Large intestine (tissue), 3 donors: ENCODE measurements at regions not wholly inside any gene's neighbourhood (a gene's known extent, or its start where the extent isn't known, plus 50 kb on each side); places are given as distances from the start of the nearest gene placed in this dataset.
A peak's percentile ranks its signal among the peaks of the same experiment; 100 is the strongest.

ENCODE experiments used
- DNase-seq, 2 donors: peaks; one replicate each; pipeline versions ENCODE4 v3.0.0 to v3.0.0-alpha.2; 2013
- H3K27ac ChIP-seq: one replicate; pipeline ENCODE4 v1.5.1; 2013; ENCODE audit warnings: low read length
- H3K27me3 ChIP-seq: 2 replicates; pipeline ENCODE4 v1.6.1; 2013; ENCODE audit warnings: low read length; ENCODE audit not compliant: control insufficient read depth, insufficient read depth
- H3K36me3 ChIP-seq: 2 replicates; pipeline ENCODE4 v1.6.1; 2013; ENCODE audit warnings: low read length; ENCODE audit not compliant: control insufficient read depth, insufficient read depth
- H3K4me1 ChIP-seq: one replicate; pipeline ENCODE4 v1.6.1; 2013; ENCODE audit warnings: low read length; ENCODE audit not compliant: control insufficient read depth, insufficient read depth
- H3K4me3 ChIP-seq: one replicate; pipeline ENCODE4 v1.5.1; 2013; ENCODE audit warnings: low read length
- H3K9me3 ChIP-seq: one replicate; pipeline ENCODE4 v1.6.1; 2013; ENCODE audit warnings: mild to moderate bottlenecking, low read depth, low read length, moderate library complexity; ENCODE audit not compliant: control insufficient read depth
- WGBS: methylation state at CpG from one replicate; pipeline ENCODE4 v1.1.5; 2013; ENCODE audit warnings: low lambda C conversion rate; ENCODE audit not compliant: insufficient coverage; 5-methylcytosine and 5-hydroxymethylcytosine counted together

- H3K27ac ChIP-seq, result no peak overlapping the region
- no peak overlapping the region for H3K4me3 ChIP-seq
- H3K27me3 ChIP-seq, result no peaks in the 10 kb centered on the region
- peaks cover 12% of the 10 kb centered on the region for H3K4me1 ChIP-seq
- WGBS, result no CpG with 5 or more reads among the region's 20 CpGs
- no peak for DNase-seq
- H3K36me3 ChIP-seq, result no peaks in the 10 kb centered on the region
- H3K9me3 ChIP-seq, result peaks cover 31% of the 10 kb centered on the region
These were observed 99.2 kb downstream of the PDGFA start for GRCh38 chr7:420142-421093.

DNA sequence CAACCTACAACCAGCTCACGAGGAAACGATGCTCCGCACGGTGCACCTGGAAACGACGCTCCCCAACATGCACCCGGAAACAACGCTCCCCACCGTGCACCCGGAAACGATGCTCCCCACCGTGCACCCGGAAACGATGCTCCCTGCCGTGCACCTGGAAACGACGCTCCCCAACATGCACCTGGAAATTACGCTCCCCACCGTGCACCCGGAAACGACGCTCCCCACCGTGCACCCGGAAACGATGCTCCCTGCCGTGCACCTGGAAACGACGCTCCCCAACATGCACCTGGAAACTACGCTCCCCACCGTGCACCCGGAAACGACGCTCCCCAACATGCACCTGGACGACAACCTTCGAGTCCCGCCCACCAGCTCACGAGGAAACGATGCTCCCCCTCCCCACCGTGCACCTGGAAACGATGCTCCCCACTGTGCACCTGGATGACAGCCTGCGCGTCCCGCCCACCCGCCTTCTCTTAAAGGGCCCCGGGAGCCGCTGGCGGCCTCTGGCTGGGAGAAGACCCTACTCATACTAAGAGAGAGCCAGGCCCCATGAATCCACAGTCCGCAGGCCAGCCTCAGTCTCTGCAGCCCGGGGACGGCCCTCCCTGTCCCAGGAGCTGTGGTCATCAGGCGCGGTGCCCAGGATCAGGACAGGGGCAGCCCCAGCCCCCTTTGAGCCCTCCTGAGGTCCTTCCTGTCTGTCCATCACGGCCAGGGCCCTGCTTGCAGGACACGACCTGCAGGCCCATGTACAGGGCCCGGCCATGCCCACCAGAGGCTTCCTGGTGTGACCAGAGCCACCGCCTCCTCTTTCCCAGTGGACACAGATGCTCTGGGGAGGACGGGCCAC lies 98.3 kb downstream of the PDGFA start:
- DNase-seq, result no peak
- no peak overlapping the region for H3K4me3 ChIP-seq
- H3K4me1 ChIP-seq, result peaks cover 12% of the 10 kb centered on the region
- H3K27me3 ChIP-seq, result no peaks in the 10 kb centered on the region
- H3K9me3 ChIP-seq, result peaks cover 24% of the 10 kb centered on the region
- WGBS, result no CpG with 5 or more reads among the region's 57 CpGs
- no peak overlapping the region for H3K27ac ChIP-seq
- H3K36me3 ChIP-seq, result no peaks in the 10 kb centered on the region

DNA sequence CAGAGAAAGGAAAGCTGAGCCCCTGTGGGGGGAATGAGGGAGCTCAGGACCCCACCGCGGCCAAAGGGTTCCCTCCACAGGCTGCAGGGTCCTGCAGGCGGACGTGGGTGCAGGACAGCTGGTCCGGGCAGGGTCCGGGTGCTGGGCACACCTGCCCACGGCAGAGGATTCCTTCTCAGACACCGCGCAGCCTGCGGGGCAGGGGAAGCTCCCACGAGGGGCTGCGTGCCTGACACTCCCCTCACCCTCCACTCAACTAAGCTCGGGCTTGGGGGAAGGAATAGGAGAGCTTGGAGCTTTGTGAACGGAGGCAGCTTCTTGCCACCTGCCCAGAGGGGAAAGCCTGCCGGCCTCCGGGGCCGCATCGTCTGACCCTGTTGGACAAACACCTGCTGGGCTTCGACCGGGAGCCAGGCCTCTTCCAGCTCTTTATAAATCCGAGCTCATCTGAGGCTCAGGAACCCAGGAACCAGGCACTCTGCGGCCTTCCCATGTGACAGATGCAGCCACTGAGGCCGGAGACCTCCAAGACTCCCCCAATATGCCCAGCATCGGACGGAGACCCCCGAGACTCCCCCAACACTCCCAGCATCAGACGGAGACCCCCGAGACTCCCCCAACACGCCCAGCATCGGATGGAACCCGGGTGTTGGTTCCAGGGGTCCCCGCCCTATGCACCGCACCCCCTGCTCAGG lies 97.3 kb downstream of the PDGFA start:
- no peak for DNase-seq
- H3K27ac ChIP-seq, result no peak overlapping the region
- H3K4me1 ChIP-seq, result peaks cover 12% of the 10 kb centered on the region
- no peaks in the 10 kb centered on the region for H3K27me3 ChIP-seq
- WGBS, result no CpG with 5 or more reads among the region's 33 CpGs
- H3K36me3 ChIP-seq, result no peaks in the 10 kb centered on the region
- H3K9me3 ChIP-seq, result peaks cover 17% of the 10 kb centered on the region
- H3K4me3 ChIP-seq, result no peak overlapping the region

DNA sequence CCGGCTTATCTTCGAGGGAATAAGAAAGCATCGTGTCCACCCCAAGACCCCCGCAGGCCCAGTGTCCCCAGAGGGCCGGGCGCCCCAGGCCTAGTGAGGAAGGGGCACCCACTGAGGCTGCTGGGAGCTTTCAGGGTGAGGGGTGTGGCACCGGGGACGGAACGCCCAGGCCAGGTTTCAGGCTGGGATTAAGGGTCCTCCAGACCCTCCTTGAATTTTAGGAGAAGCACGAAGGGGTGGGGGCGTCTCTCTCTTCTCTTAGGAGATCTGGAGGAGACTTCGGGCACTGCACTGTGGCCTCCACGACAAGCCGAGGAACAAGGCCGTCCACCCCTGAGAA lies 96.8 kb downstream of the PDGFA start:
- H3K4me1 ChIP-seq, result peaks cover 12% of the 10 kb centered on the region

DNA sequence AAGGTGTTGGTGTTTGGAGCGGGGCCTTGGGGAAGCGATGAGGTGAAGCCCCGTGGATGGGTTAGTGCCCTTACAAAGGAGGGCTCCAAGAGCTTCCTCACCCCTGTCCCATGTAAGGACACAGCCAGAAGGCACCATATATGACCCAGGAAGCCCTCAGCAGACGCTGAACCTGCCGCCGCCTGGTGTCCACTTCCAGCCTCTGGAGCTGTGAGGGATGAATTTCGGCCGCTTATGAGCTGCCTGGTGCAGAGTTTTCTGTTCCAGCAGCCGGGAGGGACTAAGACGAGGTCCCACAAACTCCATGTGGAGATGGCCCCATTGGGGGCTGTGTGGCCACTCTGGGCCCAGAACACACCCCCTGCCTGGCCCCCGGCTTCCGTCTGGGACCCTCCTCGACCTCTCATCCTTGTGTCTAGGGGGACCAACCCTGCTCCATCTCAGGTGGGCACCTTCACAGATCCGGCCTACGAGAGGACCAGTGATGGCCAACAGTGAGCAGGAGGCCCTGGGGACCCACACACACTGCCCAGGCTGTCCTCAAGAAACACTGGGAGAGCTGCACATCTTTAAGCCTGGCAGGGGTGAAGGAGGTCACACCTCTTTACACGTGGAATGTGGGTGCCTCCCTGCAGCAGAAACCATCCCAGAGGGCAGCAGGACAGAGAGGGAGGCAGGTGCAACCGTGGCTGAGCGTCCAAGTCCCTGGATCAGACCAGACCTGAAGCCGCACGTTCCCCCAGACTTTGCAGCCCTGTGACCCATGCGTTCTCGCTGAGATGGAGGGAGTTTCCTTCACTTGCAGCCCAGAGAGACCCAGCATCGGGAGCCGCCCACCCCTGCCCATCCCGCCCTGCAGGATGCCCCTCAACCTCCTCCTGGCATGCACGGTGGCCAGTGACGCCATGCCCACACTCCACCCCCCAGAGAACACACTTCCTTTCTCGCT lies 96.1 kb downstream of the PDGFA start:
- Histone ChIP-seq H3K27ac (no peak overlapping the region), H3K4me1 (peaks cover 12% of the 10 kb centered on the region), H3K27me3 (no peaks in the 10 kb centered on the region), H3K4me3 (no peak overlapping the region), H3K9me3 (peaks cover 8% of the 10 kb centered on the region), H3K36me3 (no peaks in the 10 kb centered on the region)
- no peak for DNase-seq
- WGBS, result no CpG with 5 or more reads among the region's 28 CpGs

More for the DNA sequence above, 96.8 kb downstream of the PDGFA start:
- DNase-seq, result no peak
- H3K9me3 ChIP-seq, result peaks cover 12% of the 10 kb centered on the region
- no peak overlapping the region for H3K27ac ChIP-seq
- H3K4me3 ChIP-seq, result no peak overlapping the region
- no peaks in the 10 kb centered on the region for H3K27me3 ChIP-seq
- no peaks in the 10 kb centered on the region for H3K36me3 ChIP-seq
- no CpG with 5 or more reads among the region's 15 CpGs for WGBS

DNA sequence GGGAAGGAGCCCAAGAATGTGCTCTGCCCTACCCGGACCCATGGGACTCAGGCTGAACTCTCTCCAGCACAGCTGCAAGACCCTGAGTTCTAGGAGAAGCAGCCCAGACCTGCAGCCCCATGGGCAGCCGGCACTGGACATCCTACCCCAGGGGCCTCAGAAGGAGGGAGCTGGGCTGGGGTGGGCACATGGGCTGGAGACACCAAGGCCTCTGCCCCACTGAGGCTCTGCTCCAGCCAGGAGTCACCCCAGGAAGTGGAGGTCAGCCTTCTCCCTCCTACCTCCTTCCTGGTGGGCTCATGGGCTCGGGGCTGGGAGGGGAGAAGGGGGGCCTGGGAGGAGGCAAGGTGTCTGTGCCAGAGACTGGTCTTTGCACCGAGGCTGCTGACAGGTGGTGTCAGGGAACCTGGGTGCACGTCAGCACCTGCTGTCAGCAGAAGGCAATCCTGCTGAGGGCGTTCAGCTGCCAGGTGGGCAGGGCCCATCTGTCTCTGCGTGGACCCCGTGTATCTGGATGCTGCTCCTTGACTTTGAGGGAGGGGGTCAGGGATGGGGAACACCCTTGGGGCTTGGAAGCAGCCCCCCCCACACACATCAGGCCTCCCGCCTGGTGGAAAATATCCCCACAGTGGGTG lies 95.2 kb downstream of the PDGFA start:
- DNase-seq, result peak; percentile 53 to 67

GRCh38 chr7:424961-425793 lies 94.5 kb downstream of the PDGFA start:
- H3K27ac ChIP-seq, result no peak overlapping the region

More for the DNA sequence above, 95.2 kb downstream of the PDGFA start:
- Histone ChIP-seq H3K27me3 (no peaks in the 10 kb centered on the region), H3K4me1 (peaks cover 12% of the 10 kb centered on the region), H3K9me3 (peaks cover 2% of the 10 kb centered on the region), H3K36me3 (no peaks in the 10 kb centered on the region), H3K4me3 (no peak overlapping the region), H3K27ac (no peak overlapping the region)
- WGBS, result no CpG with 5 or more reads among the region's 9 CpGs

DNA sequence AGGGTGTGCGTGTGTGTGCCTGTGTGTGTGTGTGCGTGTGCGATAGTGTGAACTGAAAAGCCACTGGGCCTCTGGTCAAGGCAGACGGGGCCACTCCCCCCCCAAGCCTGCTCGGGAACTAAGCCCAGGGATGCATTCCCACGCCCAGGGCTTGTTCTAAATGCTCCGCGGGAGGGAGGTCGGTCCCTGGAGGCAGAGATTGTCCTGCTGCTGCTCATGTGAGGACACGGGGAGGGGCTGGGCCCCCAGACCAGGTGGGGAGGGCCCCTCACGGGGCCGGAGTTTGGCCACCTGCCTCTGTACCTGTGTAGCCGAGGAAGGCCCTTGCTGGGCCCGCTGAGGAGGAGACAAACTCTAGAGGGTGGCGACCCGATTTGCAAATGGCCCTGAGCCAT lies 93.9 kb downstream of the PDGFA start:
- no peak overlapping the region for H3K27ac ChIP-seq
- no peak for DNase-seq
- H3K36me3 ChIP-seq, result no peaks in the 10 kb centered on the region
- H3K27me3 ChIP-seq, result no peaks in the 10 kb centered on the region
- H3K9me3 ChIP-seq, result peaks cover 6% of the 10 kb centered on the region
- no CpG with 5 or more reads among the region's 16 CpGs for WGBS
- H3K4me1 ChIP-seq, result peaks cover 12% of the 10 kb centered on the region
- no peak overlapping the region for H3K4me3 ChIP-seq

More at GRCh38 chr7:424961-425793, 94.5 kb downstream of the PDGFA start:
- H3K36me3 ChIP-seq, result no peaks in the 10 kb centered on the region
- DNase-seq, result no peak
- no peaks in the 10 kb centered on the region for H3K27me3 ChIP-seq
- H3K4me3 ChIP-seq, result no peak overlapping the region
- WGBS, result 100% methylated on average over 2 of the region's 46 CpGs
- H3K4me1 ChIP-seq, result peaks cover 12% of the 10 kb centered on the region
- peaks cover 6% of the 10 kb centered on the region for H3K9me3 ChIP-seq
